ENCODE measurements at regions not wholly inside any gene's neighbourhood (a gene's known extent, or its start where the extent isn't known, plus 50 kb on each side); places are given as distances from the start of the nearest gene placed in this dataset.

GRCh38 chr2:16124881-16125613 lies 184.7 kb downstream of the MYCN start:
- no peak for DNase-seq

DNA sequence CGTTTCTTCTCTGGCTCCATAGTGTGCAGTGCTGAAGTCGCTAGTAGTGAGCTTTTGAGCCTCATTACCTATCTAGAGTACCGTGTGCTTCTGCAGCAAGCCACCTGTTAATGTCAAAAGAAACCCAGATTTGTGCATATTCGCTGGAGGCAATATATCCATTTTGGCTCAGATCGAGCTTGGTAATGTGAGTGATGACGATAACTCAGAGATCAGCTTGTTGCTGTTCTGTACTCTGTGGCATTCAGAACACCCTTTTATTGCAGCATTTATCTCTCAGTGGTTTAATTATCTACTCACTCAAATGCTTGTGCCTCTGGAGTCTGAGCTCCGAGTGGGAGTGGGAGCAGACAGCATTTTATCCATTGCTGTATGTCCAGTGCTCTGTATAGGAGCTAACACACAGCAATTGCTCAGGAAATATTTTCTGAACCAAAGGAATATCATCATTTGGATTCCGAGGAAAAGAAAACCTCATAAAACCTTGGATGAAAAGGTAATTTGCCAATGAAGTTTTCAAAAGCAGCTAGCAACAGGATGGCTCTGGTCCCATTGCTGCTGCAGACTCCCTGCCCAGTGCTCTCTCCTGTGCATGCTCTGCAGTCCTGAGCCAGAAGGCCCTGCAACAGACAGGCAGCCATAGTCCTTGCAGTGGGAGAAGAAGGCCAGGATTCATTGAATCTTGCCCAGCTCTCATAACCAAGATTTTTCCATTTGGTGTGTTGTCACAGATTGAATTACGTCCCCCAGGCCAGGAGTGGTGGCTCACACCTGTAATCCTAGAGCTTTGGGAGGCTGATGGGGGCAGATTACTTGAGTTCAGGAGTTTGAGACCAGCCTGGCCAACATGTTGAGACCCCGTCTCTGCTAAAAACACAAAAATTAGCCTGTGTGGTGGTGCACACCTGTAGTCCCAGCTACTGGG lies 183.8 kb downstream of the MYCN start:
- DNase-seq = no peak

DNA sequence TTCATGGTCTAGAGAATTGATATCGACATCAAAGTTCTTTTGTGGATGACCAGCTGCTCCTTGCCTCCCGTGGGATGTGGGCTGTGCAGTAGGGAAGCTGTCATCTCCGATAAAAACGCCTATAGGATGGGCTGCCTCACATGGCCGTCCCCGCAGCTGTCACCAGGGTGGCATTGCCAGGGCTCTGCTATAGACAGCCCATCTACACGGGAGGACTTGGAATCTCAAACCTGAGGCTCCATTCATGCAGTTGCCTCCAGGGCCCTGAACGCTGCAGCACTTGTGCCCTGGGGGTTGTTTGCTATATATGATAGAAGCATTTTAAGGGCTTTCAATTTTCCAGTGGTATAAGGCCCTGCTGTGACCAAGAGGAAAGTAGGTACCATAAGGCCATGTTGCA lies 183.1 kb downstream of the MYCN start:
- no peak for DNase-seq

GRCh38 chr2:16122556-16122955 lies 182.2 kb downstream of the MYCN start:
- no peak for DNase-seq

- no peak for DNase-seq
These were observed 181.6 kb downstream of the MYCN start for GRCh38 chr2:16121986-16122390.

DNA sequence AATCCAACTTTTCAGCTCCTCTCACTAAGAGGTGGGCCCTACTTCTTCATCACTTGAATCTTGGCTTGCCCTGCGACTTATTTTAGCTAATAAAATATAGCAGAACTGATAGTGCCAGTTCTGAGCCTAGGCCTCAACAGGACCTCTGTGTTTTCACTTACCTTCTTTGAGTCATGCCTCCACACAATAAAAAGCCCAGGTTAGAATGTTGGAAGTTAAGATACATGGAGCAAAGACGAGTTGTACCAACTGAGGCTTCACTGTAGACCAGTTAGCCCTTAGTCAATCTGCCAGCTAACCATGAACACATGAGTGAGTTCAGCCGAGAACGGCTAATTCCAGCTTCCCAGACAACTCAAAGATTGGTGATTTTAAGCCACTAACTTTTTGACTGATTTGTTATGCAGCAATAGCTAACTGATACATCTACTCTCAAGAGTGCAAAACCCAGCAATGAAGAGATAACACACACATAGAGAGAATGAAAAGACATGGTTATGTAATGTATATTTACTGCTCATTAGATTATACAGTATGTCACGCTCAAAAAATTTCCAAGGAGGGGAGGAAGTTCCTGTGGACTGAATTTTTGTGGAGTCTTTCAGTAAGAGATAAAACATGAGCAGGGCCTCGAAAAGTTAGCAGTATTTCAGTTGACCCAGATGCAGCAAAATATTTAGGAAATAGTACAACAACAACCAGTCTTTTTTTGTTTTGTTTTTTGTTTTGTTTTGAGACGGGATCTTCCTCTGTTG lies 181.1 kb downstream of the MYCN start:
- no peak for DNase-seq

DNA sequence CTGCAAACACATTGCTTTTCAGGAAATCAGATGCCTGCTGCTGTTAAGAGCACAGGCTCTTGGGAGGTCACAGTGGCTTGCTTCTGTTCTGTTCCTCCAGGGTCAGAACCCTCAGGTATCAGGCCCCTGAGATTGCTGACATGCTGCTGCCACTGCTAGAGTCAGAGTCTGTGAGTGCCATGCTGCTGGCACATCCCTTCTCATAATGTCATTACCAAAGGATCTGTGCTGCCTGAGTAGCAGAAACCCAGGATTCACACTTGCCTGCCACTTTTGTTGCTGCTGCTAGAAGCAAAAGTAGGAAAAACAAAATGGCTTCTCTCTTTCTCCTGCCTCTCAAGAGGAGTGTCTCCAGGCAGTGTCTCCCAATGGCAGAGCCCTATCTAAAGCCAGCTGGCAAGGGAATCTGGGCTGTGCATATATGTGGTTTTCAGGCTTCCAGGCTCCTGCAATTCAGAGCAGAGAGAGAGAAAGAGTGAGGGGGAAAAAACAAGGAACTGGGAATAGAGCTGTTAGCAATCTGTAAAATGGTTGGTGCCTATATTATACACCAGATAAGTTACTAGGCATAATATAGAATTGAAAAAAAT lies 180.3 kb downstream of the MYCN start:
- no peak for DNase-seq

DNA sequence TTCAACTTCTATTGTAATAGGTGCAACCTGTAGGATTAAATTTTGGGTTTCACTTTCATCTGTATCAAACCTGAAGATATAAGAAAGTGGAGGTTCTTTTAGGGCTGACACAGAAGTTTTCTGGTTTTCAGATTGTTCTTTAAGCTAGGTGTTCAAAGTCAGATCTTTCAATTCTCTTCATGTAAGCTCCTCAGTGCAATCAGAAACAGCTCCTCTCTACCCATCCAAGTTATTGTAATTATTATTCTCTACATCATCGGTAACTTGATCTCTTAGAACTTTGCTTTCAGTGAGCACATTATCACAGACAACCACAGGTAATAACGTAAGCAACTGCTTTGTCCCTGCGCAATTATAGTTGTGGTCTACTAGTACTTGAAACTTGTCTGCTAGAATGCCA lies 179.4 kb downstream of the MYCN start:
- no peak for DNase-seq

- no peak for DNase-seq
These were observed 178.6 kb downstream of the MYCN start for GRCh38 chr2:16118611-16119590.

DNA sequence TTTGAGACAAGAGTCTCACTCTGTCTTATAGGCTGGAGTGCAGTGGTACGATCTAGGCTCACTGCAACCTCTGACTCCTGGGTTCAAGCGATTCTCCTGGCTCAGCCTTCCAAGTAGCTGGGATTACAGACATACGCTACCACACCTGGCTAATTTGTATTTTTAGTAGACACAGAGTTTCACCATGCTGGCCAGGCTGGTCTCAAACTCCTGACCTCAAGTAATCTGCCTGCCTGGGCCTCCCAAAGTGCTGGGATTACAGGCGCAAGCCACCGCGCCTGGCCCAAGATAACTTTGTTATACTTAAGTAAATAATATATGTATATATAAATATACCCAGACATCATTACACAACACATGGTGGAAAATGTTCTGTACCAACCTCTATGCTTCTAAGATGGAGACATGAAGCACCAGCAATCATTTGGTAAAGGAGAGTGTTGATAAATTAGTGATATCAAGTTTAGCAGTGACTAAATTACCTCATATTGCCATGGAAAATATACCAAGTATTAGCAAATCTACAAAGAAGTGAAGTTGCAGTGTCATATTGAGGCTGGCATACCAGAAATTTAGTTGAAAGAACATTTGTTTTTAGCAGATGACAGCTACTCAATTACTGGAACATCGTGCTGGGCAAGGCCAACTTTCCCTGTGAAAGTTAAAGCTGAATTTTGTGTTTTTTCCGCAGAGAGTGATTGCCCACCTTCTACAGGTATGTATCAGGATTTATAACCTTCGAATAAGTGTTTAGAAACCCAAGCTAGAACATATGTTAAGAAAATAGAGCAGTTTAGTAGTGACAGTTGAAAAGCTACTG lies 177.7 kb downstream of the MYCN start:
- DNase-seq = no peak

- DNase-seq = no peak
These were observed 176.8 kb downstream of the MYCN start for GRCh38 chr2:16117021-16117700.

DNA sequence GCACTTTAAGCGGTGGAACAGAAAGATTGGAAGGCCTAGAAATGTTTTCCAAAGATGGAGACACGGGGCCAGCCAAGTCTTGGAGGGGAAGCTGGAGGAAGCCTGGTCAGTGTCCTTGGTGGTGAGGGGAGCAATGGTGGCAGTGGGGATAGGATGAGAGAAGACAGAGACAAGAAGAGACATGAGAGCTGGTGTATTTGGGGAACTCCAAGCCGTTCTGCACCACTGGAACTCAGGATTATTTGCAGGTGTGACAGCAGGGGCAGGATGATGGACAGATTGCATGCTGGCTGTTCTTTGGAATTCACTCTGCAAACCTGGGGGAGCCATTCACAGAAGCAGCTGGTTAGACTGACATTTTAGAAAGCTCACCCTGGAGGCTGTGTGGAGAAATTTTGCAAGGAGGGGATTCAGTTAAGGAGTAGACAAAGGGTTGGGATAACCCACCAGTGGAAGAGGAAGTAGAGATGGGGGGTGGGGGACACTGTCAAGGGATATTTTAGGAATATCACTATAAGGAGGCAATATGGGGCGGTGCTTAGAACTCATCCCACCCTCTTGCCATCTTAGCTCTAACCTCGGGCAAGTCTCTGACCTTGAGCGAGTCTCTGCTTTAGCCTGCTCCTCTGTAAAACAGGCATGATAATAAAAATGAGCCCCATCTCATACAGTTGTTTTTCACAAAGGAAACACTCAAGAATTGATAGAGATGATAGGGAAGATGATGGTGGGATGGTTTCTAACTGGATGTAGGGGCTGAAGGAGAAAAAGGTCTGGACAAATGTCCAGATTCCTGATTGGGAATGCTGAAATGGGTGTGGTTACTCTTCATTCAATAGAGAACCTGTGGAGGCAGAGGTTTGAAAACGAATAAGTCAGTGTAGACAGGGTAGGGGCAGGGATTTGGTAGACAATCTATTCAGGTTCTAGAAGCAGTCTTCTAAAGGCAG lies 175.8 kb downstream of the MYCN start:
- DNase-seq = no peak

- DNase-seq = no peak
These were observed 174.9 kb downstream of the MYCN start for GRCh38 chr2:16115291-16115690.

GRCh38 chr2:16114836-16115235 lies 174.5 kb downstream of the MYCN start:
- no peak for DNase-seq

- no peak for DNase-seq
These were observed 173.7 kb downstream of the MYCN start for GRCh38 chr2:16114070-16114469.

DNA sequence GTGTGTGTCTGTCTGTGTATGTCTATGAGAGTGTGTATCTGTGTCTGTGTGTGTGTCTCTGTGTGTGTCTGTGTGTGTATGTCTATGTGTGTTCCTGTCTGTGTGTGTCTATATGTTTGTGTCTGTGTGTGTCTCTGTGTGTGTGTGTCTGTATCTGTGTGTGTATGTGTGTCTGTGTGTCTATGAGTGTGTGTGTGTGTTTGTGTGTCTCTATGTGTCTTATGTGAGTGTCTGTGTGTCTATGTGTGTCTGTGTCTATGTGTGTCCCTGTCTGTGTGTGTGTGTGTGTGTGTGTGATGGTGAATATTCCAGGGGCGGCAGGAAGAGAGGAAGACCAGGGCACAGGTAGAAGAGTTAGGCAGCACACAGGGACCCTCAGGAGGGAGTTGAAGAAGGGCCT lies 173.2 kb downstream of the MYCN start:
- no peak for DNase-seq

GRCh38 chr2:16112972-16113560 lies 172.7 kb downstream of the MYCN start:
- DNase-seq = no peak

DNA sequence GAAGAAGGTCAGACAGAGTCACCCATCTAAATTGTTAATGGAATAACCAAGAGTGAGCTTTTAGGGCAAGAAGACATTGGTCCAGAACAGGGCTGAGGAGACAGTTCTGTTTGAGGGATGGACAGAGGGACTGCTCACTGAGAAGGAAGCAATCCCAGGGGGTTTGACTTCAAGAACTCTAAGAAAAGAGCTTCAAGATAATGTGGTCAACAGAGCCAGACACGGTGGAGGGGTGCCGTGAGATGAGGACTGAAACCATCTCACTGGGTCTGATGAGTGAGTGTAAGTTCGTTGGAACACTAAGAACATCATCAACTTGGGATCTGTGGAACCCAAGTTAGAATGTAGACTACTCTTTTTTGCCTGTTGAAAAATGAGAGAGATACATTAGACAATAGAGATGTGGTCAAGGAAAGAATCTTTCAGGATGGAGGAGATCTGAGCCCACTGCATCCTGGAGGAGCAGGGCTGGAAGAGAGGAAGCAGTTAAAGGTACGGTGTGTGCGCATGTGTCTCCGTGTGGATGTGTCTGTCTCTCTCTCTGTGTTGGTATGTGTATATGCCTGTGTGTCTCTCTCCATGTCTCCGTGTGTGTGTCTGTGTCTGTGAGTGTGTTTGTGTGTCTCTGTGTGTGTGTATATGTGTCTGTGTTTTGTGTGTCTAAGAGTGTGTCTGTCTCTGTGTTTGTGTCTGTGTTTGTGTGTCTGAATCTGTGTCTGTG lies 172.1 kb downstream of the MYCN start:
- DNase-seq = no peak
